Hepatocyte (in vitro differentiated cells): ENCODE measurements at regions not wholly inside any gene's neighbourhood (a gene's known extent, or its start where the extent isn't known, plus 50 kb on each side); places are given as distances from the start of the nearest gene placed in this dataset.
"Not testable (repeated sequence)": the region's sequence is repeated elsewhere in the genome, so short reads cannot be mapped to it uniquely, and the experiment has no call there.

Experiments
- EZH2phosphoT487 ChIP-seq: fragments of 200-600 bp; sonication (generic); IDR thresholded peaks from one replicate; pipeline ENCODE4 v1.6.1; 2018; ENCODE audit warnings: antibody characterized with exemption, mild to moderate bottlenecking, low read depth, moderate library complexity; ENCODE audit not compliant: unreplicated experiment, severe bottlenecking
- TF ChIP-seq, protein P1 (sequence below): fragments of 200-600 bp; sonication (generic); IDR thresholded peaks from 2 replicates; pipeline ENCODE4 v1.5.1; 2016; ENCODE audit warnings: antibody characterized with exemption, mild to moderate bottlenecking; ENCODE audit not compliant: poor library complexity

DNA sequence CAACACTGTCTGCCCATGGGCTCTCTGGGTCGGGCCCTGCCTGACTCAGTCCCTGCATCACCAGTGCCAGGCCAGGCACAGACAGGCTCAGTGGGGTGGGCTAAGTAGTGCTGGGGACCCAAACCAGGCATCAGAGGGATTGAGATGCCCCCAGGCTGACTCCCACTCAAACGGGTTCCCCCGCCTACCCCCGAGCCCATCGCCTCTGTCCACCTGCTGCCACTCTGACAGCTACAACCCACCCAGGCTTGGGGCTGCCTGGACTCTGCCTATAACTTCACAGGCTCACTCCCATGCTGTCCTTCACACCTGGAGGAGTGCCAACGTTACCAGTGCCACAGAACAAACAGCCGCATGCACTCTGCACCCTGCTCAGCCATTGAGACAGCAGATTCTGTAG is 186.1 kb upstream of the FOXD4L5 start:
- TF ChIP-seq, protein P1, sequence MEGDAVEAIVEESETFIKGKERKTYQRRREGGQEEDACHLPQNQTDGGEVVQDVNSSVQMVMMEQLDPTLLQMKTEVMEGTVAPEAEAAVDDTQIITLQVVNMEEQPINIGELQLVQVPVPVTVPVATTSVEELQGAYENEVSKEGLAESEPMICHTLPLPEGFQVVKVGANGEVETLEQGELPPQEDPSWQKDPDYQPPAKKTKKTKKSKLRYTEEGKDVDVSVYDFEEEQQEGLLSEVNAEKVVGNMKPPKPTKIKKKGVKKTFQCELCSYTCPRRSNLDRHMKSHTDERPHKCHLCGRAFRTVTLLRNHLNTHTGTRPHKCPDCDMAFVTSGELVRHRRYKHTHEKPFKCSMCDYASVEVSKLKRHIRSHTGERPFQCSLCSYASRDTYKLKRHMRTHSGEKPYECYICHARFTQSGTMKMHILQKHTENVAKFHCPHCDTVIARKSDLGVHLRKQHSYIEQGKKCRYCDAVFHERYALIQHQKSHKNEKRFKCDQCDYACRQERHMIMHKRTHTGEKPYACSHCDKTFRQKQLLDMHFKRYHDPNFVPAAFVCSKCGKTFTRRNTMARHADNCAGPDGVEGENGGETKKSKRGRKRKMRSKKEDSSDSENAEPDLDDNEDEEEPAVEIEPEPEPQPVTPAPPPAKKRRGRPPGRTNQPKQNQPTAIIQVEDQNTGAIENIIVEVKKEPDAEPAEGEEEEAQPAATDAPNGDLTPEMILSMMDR = not testable (repeated sequence)
- not testable (repeated sequence) for TF ChIP-seq EZH2phosphoT487
